ENCODE measurements at regions not wholly inside any gene's neighbourhood (a gene's known extent, or its start where the extent isn't known, plus 50 kb on each side); places are given as distances from the start of the nearest gene placed in this dataset.
"Not testable (repeated sequence)": the region's sequence is repeated elsewhere in the genome, so short reads cannot be mapped to it uniquely, and the experiment has no call there.

- no peak for DNase-seq
Measured at GRCh38 chr5:34539183-34539582, 116.9 kb upstream of the RAI14 start.

- no peak for DNase-seq
Measured at GRCh38 chr5:34541067-34541466, 115.1 kb upstream of the RAI14 start.

GRCh38 chr5:34542818-34543217 lies 113.3 kb upstream of the RAI14 start:
- DNase-seq = no peak

- no peak for DNase-seq
Measured at GRCh38 chr5:34543687-34544086, 112.4 kb upstream of the RAI14 start.

- no peak for DNase-seq
Measured at GRCh38 chr5:34544403-34544802, 111.7 kb upstream of the RAI14 start.

GRCh38 chr5:34545164-34545563 lies 111.0 kb upstream of the RAI14 start:
- no peak for DNase-seq

GRCh38 chr5:34545626-34546025 lies 110.5 kb upstream of the RAI14 start:
- no peak for DNase-seq

GRCh38 chr5:34547300-34548085 lies 108.6 kb upstream of the RAI14 start:
- DNase-seq = no peak

GRCh38 chr5:34548086-34548403 lies 108.1 kb upstream of the RAI14 start:
- no peak for DNase-seq

GRCh38 chr5:34550247-34550646 lies 105.9 kb upstream of the RAI14 start:
- no peak for DNase-seq

GRCh38 chr5:34550964-34551363 lies 105.2 kb upstream of the RAI14 start:
- no peak for DNase-seq

- no peak for DNase-seq
Measured at GRCh38 chr5:34551911-34552433, 104.2 kb upstream of the RAI14 start.

- no peak for DNase-seq
Measured at GRCh38 chr5:34552686-34553085, 103.4 kb upstream of the RAI14 start.

GRCh38 chr5:34553581-34553980 lies 102.5 kb upstream of the RAI14 start:
- no peak for DNase-seq

- no peak for DNase-seq
Measured at GRCh38 chr5:34554641-34555040, 101.5 kb upstream of the RAI14 start.

- no peak for DNase-seq
Measured at GRCh38 chr5:34555699-34556508, 100.2 kb upstream of the RAI14 start.

- no peak for DNase-seq
Measured at GRCh38 chr5:34556509-34556782, 99.7 kb upstream of the RAI14 start.

- not testable (repeated sequence) for DNase-seq
Measured at GRCh38 chr5:34561581-34561980, 94.5 kb upstream of the RAI14 start.

- DNase-seq = no peak
Measured at GRCh38 chr5:34562791-34563190, 93.3 kb upstream of the RAI14 start.

- DNase-seq = no peak
Measured at GRCh38 chr5:34563269-34563668, 92.9 kb upstream of the RAI14 start.

- no peak for DNase-seq
Measured at GRCh38 chr5:34563931-34564709, 92.0 kb upstream of the RAI14 start.

- no peak for DNase-seq
Measured at GRCh38 chr5:34564710-34565235, 91.4 kb upstream of the RAI14 start.

- DNase-seq = no peak
Measured at GRCh38 chr5:34570143-34570542, 86.0 kb upstream of the RAI14 start.

All from NCI-H2107 (cell line).